ENCODE measurements at regions not wholly inside any gene's neighbourhood (a gene's known extent, or its start where the extent isn't known, plus 50 kb on each side); places are given as distances from the start of the nearest gene placed in this dataset.

DNA sequence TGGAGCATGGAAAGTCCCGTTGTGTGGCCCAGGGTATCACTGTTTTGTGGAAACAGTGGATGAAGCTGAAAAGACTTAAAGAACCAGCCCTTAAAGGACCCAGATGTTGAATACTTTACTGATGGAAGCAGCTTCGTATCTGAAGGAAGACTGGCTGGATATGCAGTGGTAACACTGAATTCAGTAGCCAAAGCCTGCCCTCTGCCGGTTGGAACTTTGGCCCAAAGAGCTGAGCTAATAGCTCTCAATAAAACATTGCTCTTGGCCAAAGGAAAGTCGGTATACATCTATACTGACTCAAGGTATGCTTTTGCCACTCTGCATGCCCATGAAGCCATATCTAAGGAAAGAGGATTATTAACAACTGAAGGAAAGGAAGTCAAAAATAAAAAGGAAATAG lies 885.4 kb downstream of the PDCD6IP start:
- TF ChIP-seq CTCF (IDR thresholded peaks at IDR 0.05), result no peak
- no peak for DNase-seq (ENCODE audit: low spot score)
- ATAC-seq (ENCODE audit: low FRiP score), result no peak

GRCh38 chr3:34686541-34686940 lies 888.1 kb downstream of the PDCD6IP start:
- ATAC-seq (ENCODE audit: low FRiP score) (no peak), DNase-seq (ENCODE audit: low spot score) (no peak)
- TF ChIP-seq CTCF (IDR thresholded peaks at IDR 0.05), result no peak

DNA sequence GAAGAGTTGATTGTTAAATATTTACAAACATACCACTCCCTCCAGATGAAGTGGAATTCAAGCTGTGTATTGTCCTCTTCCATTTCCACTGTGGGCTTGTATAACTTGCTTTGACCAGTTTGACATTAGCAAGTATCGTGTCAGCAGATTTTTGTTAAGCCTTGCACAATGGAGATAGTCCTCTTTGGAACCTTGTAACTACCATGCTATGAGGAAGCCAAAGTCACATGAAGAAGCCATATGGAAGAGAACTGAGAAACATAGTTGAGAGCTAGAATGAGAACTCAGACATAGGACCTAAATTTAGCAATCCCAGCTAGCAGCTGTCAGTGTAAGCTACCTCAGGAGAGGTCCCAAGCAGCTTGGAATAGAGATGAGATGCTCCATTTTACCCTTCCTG lies 889.2 kb downstream of the PDCD6IP start:
- ATAC-seq (ENCODE audit: low FRiP score), result no peak
- no peak for DNase-seq (ENCODE audit: low spot score)
- TF ChIP-seq CTCF (IDR thresholded peaks at IDR 0.05), result no peak

DNA sequence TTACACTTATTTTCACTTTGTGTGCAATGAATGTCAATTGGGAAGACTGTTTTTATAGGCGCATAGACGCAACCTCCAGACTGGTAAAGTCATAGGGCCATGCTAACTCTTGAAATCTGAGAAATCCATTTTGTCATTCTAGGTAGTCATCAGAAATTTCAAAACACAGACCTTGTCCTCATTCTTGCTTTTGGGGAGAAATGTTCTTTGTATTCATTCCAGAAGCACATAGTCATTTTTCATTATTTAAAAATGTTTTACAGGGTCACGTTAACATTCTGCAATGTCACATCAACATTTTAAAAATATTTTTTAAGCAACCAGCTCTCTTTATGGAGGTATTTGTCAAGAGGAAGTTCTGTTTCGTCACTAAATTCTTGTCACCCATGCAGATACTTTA lies 898.4 kb downstream of the PDCD6IP start:
- no peak for TF ChIP-seq CTCF (IDR thresholded peaks at IDR 0.05)
- no peak for DNase-seq (ENCODE audit: low spot score)
- no peak for ATAC-seq (ENCODE audit: low FRiP score)

DNA sequence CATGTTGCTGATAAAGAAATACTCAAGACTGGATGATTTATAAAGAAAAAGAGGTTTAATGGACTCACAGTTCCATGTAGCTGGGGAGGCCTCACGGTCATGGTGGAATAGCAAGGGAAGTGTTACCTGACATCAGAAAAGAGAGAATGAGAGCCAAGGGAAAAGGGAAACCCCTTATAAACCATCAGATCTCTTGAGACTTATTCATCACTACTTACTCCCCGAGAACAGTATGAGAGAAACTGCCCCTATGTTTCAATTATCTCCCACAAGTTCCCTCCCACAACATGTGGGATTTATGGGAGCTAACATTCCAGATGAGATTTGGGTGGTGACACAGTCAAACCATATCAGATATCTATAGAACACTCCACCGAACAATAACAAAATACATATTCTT lies 904.6 kb downstream of the PDCD6IP start:
- TF ChIP-seq CTCF (IDR thresholded peaks at IDR 0.05), result no peak
- no peak for DNase-seq (ENCODE audit: low spot score)
- ATAC-seq (ENCODE audit: low FRiP score), result no peak

- ATAC-seq (ENCODE audit: low FRiP score) (no peak), DNase-seq (ENCODE audit: low spot score) (no peak)
- TF ChIP-seq CTCF (IDR thresholded peaks at IDR 0.05), result no peak
These were observed 914.3 kb upstream of the ARPP21 start for GRCh38 chr3:34724916-34725499.

GRCh38 chr3:34725774-34726173 lies 913.6 kb upstream of the ARPP21 start:
- ATAC-seq (ENCODE audit: low FRiP score), result no peak
- no peak for DNase-seq (ENCODE audit: low spot score)
- TF ChIP-seq CTCF (IDR thresholded peaks at IDR 0.05), result no peak

Data from omental fat pad (tissue), 3 donors.